Thymus (tissue), 11 donors: ENCODE measurements at regions not wholly inside any gene's neighbourhood (a gene's known extent, or its start where the extent isn't known, plus 50 kb on each side); places are given as distances from the start of the nearest gene placed in this dataset.

Experiments used
- DNase-seq, 9 donors: peaks; one replicate each; pipeline ENCODE4 v3.0.0-alpha.2; 2013; ENCODE audit warnings: low spot score in 9 of 9, low read depth in 6 of 9, missing footprints in 1 of 9
- H3K27ac ChIP-seq, 2 donors: one replicate each; pipeline ENCODE4 v1.5.1; 2013; ENCODE audit warnings: control low read depth in 1 of 2, low read depth in 1 of 2, low read length in 1 of 2, mild to moderate bottlenecking in 1 of 2, moderate library complexity in 1 of 2
- H3K27me3 ChIP-seq, 2 donors: one replicate each; pipeline ENCODE4 v1.5.1; 2013; ENCODE audit warnings: low read length in 1 of 2; ENCODE audit not compliant: control insufficient read depth in 2 of 2, insufficient read depth in 1 of 2
- H3K36me3 ChIP-seq, 2 donors: one replicate each; pipeline ENCODE4 v1.5.1; 2013; ENCODE audit warnings: low read length in 1 of 2, mild to moderate bottlenecking in 1 of 2, moderate library complexity in 1 of 2; ENCODE audit not compliant: control insufficient read depth in 2 of 2, insufficient read depth in 2 of 2
- H3K4me1 ChIP-seq, 2 donors: one replicate each; pipeline ENCODE4 v1.5.1; 2013; ENCODE audit warnings: low read length in 2 of 2; ENCODE audit not compliant: control insufficient read depth in 2 of 2, insufficient read depth in 2 of 2
- H3K4me3 ChIP-seq, 2 donors: one replicate each; pipeline ENCODE4 v1.5.1; 2013; ENCODE audit warnings: low read length in 2 of 2, control low read depth in 1 of 2, mild to moderate bottlenecking in 1 of 2
- H3K9me3 ChIP-seq, 2 donors: one replicate each; pipeline ENCODE4 v1.5.1; 2013; ENCODE audit warnings: low read length in 1 of 2, mild to moderate bottlenecking in 1 of 2; ENCODE audit not compliant: control insufficient read depth in 2 of 2, insufficient read depth in 1 of 2
- WGBS: extraction: QIAGEN DNeasy Blood & Tissue Kit; methylation state at CpG from one replicate; pipeline ENCODE4 v1.1.7; 2013; 5-methylcytosine and 5-hydroxymethylcytosine counted together
- donor health status: healthy.

GRCh38 chr11:91904792-91905785 lies 319.5 kb upstream of the FAT3 start:
- Histone ChIP-seq H3K27me3 (no peaks in the 10 kb centered on the region), H3K9me3 (no peaks in the 10 kb centered on the region), H3K36me3 (no peaks in the 10 kb centered on the region), H3K27ac (no peak overlapping the region), H3K4me1 (no peaks in the 10 kb centered on the region), H3K4me3 (no peak overlapping the region)
- WGBS, result 91% methylated on average over 7 of the region's 7 CpGs
- no peak for DNase-seq

- H3K27me3 ChIP-seq, result no peaks in the 10 kb centered on the region
- no peaks in the 10 kb centered on the region for H3K9me3 ChIP-seq
- H3K36me3 ChIP-seq, result no peaks in the 10 kb centered on the region
- no peak for DNase-seq
- no peaks in the 10 kb centered on the region for H3K4me1 ChIP-seq
- no peak overlapping the region for H3K4me3 ChIP-seq
- 94% methylated on average over 1 of the region's 1 CpG for WGBS
- H3K27ac ChIP-seq, result no peak overlapping the region
Measured at GRCh38 chr11:91902312-91902711, 322.3 kb upstream of the FAT3 start.

GRCh38 chr11:91880660-91881059 lies 344.0 kb upstream of the FAT3 start:
- WGBS, result 96% methylated on average over 1 of the region's 1 CpG
- no peaks in the 10 kb centered on the region for H3K36me3 ChIP-seq

GRCh38 chr11:91876746-91877145 lies 347.9 kb upstream of the FAT3 start:
- no peak for DNase-seq
- no peaks in the 10 kb centered on the region for H3K4me1 ChIP-seq
- no peaks in the 10 kb centered on the region for H3K36me3 ChIP-seq
- no peaks in the 10 kb centered on the region for H3K27me3 ChIP-seq
- no peaks in the 10 kb centered on the region for H3K9me3 ChIP-seq
- H3K4me3 ChIP-seq, result no peak overlapping the region
- no peak overlapping the region for H3K27ac ChIP-seq
- WGBS, result 82% methylated on average over 2 of the region's 2 CpGs

More at GRCh38 chr11:91880660-91881059, 344.0 kb upstream of the FAT3 start:
- no peak for DNase-seq
- no peak overlapping the region for H3K27ac ChIP-seq
- no peaks in the 10 kb centered on the region for H3K27me3 ChIP-seq
- no peaks in the 10 kb centered on the region for H3K4me1 ChIP-seq
- no peak overlapping the region for H3K4me3 ChIP-seq
- H3K9me3 ChIP-seq, result no peaks in the 10 kb centered on the region

GRCh38 chr11:91872243-91872642 lies 352.4 kb upstream of the FAT3 start:
- Histone ChIP-seq H3K4me1 (no peaks in the 10 kb centered on the region), H3K4me3 (no peak overlapping the region), H3K36me3 (no peaks in the 10 kb centered on the region), H3K9me3 (no peaks in the 10 kb centered on the region), H3K27ac (no peak overlapping the region), H3K27me3 (no peaks in the 10 kb centered on the region)
- DNase-seq, result no peak
- 88% methylated on average over 5 of the region's 5 CpGs for WGBS

GRCh38 chr11:91871791-91872190 lies 352.8 kb upstream of the FAT3 start:
- Histone ChIP-seq H3K9me3 (no peaks in the 10 kb centered on the region), H3K36me3 (no peaks in the 10 kb centered on the region), H3K4me1 (no peaks in the 10 kb centered on the region), H3K27ac (no peak overlapping the region), H3K4me3 (no peak overlapping the region), H3K27me3 (no peaks in the 10 kb centered on the region)
- 60% methylated on average over 1 of the region's 1 CpG for WGBS
- DNase-seq, result no peak

- Histone ChIP-seq H3K4me1 (no peaks in the 10 kb centered on the region), H3K36me3 (no peaks in the 10 kb centered on the region)
- 95% methylated on average over 2 of the region's 2 CpGs for WGBS
Measured at GRCh38 chr11:91871048-91871447, 353.6 kb upstream of the FAT3 start.

GRCh38 chr11:91869686-91870085 lies 354.9 kb upstream of the FAT3 start:
- no peaks in the 10 kb centered on the region for H3K36me3 ChIP-seq
- H3K9me3 ChIP-seq, result no peaks in the 10 kb centered on the region
- H3K4me3 ChIP-seq, result no peak overlapping the region
- no peak overlapping the region for H3K27ac ChIP-seq
- WGBS, result 52% methylated on average over 2 of the region's 2 CpGs
- H3K4me1 ChIP-seq, result no peaks in the 10 kb centered on the region
- H3K27me3 ChIP-seq, result no peaks in the 10 kb centered on the region
- no peak for DNase-seq

More at GRCh38 chr11:91871048-91871447, 353.6 kb upstream of the FAT3 start:
- Histone ChIP-seq H3K4me3 (no peak overlapping the region), H3K27me3 (no peaks in the 10 kb centered on the region), H3K9me3 (no peaks in the 10 kb centered on the region), H3K27ac (no peak overlapping the region)
- DNase-seq, result no peak

GRCh38 chr11:91866642-91867041 lies 358.0 kb upstream of the FAT3 start:
- Histone ChIP-seq H3K4me3 (no peak overlapping the region), H3K9me3 (no peaks in the 10 kb centered on the region), H3K36me3 (no peaks in the 10 kb centered on the region), H3K27me3 (no peaks in the 10 kb centered on the region), H3K4me1 (no peaks in the 10 kb centered on the region), H3K27ac (no peak overlapping the region)
- WGBS, result 95% methylated on average over 3 of the region's 3 CpGs
- no peak for DNase-seq
